HG03196 (cell line): ENCODE measurements at regions not wholly inside any gene's neighbourhood (a gene's known extent, or its start where the extent isn't known, plus 50 kb on each side); places are given as distances from the start of the nearest gene placed in this dataset.
"Not testable (repeated sequence)": the region's sequence is repeated elsewhere in the genome, so short reads cannot be mapped to it uniquely, and the experiment has no call there.

Experiments used
- ATAC-seq: cut with Tn5 transposase; IDR thresholded peaks from one replicate; pipeline ENCODE4 v1.9.1; 2021; ENCODE audit not compliant: unreplicated experiment

- ATAC-seq = no peak
Observed at GRCh38 chr21:28487455-28488070, 505.1 kb downstream of the LTN1 start.

DNA sequence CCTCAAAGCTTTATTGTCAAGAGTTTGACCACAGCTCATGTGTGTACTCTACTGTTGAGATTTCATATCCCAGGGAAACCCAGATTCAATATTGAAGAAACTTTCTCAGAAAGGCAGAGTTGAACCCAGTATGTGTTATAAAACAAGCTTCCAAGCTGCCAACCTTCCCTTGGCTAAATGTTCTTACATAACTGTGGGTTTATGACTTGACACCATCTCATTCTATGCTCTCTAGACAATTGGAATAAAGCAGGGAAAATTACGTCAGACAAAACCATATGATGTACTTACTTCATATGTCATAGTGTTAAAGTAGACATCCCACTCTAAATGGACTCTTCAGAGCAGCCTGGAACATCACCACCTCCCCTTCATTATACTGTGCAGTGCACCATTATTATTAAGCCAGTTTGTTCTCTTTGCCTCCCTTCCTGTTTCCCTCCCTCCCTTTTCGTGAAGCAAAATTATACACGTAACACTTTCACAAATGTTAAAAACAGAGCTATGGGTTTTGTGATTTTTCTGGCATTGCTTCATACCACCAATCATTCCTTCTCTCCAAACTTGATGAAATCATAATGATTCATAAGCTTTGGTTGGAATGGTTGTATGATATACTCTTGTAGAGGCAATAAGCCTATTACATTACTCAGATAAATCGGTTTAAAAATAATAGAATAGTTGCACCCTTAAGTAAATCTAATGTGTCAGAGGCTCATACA is 507.2 kb downstream of the LTN1 start:
- ATAC-seq = no peak

DNA sequence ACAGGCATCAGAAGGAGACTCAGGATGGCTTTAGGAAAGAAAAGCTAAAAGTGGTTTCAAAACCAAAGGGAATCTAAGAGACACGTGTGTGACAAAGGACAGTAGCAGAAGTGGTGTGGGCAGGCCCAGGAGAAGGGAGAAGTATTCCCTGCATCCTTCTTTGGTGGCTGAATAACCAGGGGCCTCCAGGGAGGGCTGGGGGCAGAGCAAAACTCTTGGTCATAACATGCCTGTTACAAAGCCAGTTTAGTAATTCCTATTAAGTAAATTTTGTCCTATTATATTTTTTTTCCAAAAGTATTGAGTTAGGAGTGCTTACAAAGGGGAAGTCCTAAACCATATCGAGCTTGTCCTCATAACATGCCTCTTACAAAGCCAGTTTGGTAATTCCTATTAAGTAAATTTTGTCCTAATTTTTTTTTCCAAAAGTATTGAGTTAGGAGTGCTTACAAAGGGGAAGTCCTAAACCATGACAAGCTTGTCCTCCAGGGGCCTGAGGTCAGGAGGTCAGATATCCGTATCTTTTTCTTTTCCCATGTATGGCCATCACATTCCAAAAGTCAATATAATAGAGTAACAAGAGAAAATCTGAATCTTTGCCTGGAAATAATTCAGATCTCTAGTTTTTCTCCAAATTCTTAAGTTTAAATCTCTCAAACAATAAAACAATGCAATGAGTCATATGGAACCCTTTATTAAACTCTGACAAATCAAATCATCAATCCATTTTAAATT is 509.2 kb downstream of the LTN1 start:
- no peak for ATAC-seq

GRCh38 chr21:28482657-28483056 is 510.0 kb downstream of the LTN1 start:
- no peak for ATAC-seq

DNA sequence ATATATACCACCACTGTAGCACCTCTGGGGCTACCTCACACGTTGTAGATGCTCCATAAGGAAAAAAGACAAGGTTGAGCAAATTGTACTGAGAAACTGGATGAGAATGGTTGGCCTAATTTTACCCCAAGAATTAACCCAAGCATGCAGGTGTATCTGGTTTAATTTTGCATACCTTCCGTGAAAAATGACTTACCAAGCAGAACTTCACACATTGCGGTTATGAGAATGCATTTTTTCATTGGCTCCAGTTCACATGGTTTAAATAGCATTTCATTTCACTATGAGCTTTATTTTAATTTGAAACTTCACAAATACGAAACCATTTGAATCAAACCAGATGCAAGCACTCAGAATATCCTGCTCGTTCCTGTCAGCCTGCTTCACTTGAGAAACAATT is 512.2 kb downstream of the LTN1 start:
- ATAC-seq = no peak

- ATAC-seq = no peak
Observed at GRCh38 chr21:28473530-28474220, 519.0 kb downstream of the LTN1 start.

GRCh38 chr21:28472543-28472942 is 520.1 kb downstream of the LTN1 start:
- ATAC-seq = not testable (repeated sequence)

DNA sequence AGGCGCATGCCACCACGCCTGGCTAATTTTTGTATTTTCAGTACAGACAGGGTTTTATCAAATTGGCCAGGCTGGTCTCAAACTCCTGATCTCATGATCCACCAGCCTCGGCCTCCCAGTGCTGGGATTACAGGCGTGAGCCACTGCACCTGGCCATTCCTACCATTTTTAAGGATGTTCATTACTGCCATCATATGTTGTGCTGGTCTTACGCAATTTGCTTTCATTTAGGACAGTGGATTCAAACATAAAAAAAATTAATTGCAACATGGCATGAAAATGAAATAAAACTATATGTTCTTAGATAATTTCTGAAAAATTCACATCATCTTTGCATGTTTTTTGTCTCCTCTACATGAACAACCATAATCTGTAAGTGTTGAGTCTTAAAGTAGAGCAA is 527.7 kb downstream of the LTN1 start:
- ATAC-seq = no peak

DNA sequence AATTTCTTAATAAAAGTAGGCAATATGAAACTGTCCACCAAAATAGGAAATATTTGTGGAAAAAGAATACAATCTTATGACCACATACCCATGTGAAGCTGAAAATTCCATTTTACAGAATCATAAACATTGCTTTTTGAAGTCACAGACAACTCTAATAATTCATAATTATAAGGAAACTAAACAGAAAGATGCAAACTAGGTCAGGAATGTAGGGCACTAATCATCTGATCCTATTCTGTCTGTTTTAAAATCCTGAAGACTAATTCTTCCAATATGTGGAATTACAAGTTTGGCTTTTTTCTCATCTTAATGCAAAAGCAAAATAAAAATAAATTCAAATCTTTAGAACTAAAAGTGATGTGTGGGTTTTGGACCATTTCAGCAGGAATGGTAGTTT is 528.6 kb downstream of the LTN1 start:
- ATAC-seq = no peak

- ATAC-seq = no peak
Observed at GRCh38 chr21:28459193-28459592, 533.5 kb downstream of the LTN1 start.

- ATAC-seq = no peak
Observed at GRCh38 chr21:28458446-28458845, 534.2 kb downstream of the LTN1 start.

- no peak for ATAC-seq
Observed at GRCh38 chr21:28455253-28455600, 537.5 kb downstream of the LTN1 start.

DNA sequence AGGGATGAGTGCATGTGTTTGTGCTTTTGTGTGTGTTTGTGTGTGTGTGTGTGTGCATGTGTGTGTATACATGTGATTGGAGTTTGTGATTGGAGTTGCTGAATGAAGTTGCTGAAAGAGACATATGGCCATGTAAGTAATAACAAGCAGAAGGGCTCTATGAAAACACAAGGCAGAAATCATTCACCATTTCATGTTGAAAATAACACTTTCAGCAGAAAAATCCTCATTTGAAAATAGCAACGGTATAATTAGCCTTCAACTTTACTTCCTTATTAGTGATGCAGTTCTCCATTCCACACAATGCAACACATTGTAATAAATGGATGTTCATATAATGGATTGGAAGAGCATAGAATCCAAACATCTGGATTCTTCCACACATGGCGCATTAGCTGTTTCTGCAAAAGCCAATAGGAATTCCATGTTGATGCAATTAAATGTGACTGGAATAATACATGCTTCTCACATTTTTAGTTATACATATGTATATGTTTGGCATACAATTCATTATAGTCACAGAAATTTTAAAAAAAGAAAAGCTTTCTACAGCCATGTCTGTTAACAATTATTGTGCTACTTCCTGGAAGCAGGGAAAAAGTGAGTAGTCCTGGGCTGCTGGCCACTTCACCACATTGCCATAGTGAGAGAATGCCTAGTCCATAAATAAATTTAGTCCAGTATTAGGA is 538.0 kb downstream of the LTN1 start:
- ATAC-seq = no peak

DNA sequence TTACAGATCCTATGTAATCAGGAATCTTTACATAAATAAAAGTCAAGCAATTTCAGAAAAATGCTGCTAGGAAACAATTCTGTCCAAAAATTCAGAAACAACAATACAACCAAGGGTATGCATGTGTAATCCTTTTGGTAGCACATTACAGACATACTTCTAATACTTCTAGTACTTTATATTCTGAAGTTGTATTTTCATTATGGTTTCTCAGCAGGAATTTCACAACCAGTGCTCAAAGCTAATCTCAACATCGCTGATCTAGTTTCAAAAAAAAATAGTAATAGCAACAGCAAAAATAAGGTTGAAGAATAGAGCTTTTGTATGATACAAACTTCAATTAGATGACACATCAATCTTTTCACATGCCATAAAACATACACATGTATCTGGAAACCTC is 545.2 kb downstream of the LTN1 start:
- ATAC-seq = no peak

DNA sequence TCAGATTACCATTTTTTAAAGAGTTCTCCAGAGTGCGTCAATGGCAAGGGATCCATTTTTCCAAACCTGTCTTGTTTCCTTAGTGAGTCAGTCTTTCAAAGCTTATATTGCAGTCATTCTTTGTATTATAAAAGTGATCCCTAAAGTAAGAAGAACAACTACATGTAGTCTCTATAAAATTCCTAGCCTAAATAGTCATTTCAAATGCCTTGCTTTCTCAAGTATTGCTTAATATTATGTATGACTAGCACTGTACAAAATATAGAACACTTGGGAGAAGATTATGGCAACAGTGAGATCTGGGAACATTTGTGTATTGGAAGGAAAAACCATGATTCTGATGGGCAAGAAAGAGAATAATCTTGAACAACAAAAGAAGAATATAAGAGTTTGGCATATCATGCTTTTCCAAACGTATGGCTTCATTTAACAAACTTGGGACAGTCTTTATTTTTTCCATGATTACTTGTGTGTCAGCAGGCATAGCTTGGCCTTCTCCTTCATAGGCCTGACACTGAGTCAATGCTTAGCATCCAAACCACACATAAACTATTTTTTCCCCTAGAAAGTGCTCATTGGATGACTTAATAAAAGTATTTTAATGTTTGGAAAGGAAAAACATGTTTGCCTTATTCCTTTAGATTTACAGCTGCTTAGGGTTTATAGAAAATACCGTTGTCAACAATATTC is 547.4 kb downstream of the LTN1 start:
- ATAC-seq = no peak

DNA sequence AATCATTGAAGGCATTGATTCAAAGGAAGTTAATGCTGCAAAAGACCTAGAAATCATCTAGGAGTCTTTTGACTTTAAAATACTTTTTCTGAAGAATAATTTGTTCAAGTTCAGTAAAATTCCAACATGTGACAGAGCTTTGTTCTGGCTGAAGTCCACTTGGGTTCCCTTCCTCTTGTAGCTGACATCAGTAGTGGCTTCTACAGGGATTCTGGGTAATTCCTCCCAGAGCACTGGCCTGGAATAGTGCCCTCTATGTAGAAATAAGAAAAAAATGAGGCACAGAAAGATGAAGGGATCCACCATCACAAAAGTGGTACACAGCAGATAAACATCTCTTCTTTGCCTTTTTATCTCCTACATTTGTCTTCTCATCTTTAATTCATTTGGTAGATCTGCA is 548.1 kb downstream of the LTN1 start:
- no peak for ATAC-seq

GRCh38 chr21:28444111-28444510 is 548.6 kb downstream of the LTN1 start:
- ATAC-seq = no peak

DNA sequence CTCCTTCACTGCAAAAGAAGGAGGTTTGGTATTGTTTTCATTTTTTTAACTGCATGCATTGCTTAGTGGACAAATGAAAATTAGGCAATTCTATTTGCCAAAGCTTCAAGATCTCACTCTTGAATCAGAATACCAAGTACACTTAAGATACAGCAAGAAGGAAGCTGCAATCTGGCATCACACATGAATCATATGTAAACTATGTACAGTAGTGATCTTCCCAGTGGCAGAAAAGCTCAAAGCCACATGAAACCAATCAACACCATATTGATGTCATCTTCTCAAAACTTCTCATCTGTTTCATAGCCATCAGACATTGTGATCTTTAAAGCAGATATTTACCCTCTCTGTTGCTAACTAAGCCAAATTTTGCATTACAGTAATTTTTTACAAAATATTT is 550.1 kb downstream of the LTN1 start:
- no peak for ATAC-seq

- ATAC-seq = no peak
Observed at GRCh38 chr21:28442085-28442484, 550.6 kb downstream of the LTN1 start.

GRCh38 chr21:28439788-28440187 is 552.9 kb downstream of the LTN1 start:
- no peak for ATAC-seq

- ATAC-seq = no peak
Observed at GRCh38 chr21:28439251-28439650, 553.4 kb downstream of the LTN1 start.
